HG03159 (cell line): ENCODE measurements at regions not wholly inside any gene's neighbourhood (a gene's known extent, or its start where the extent isn't known, plus 50 kb on each side); places are given as distances from the start of the nearest gene placed in this dataset.
"Not testable (repeated sequence)": the region's sequence is repeated elsewhere in the genome, so short reads cannot be mapped to it uniquely, and the experiment has no call there.

Experiments
- ATAC-seq: cut with Tn5 transposase; IDR thresholded peaks from one replicate; pipeline ENCODE4 v1.9.1; 2021; ENCODE audit warnings: mild to moderate bottlenecking, moderate library complexity; ENCODE audit not compliant: unreplicated experiment

GRCh38 chr7:97373736-97374135 is 256.2 kb downstream of the SDHAF3 start:
- no peak for ATAC-seq

GRCh38 chr7:97377713-97378112 is 260.2 kb downstream of the SDHAF3 start:
- ATAC-seq = no peak

GRCh38 chr7:97381815-97382554 is 264.5 kb downstream of the SDHAF3 start:
- no peak for ATAC-seq

GRCh38 chr7:97390052-97390451 is 272.6 kb downstream of the SDHAF3 start:
- no peak for ATAC-seq

GRCh38 chr7:97390915-97391593 is 273.6 kb downstream of the SDHAF3 start:
- no peak for ATAC-seq

GRCh38 chr7:97401398-97401797 is 283.9 kb downstream of the SDHAF3 start:
- ATAC-seq = no peak

- ATAC-seq = no peak
Observed at GRCh38 chr7:97405835-97406234, 288.3 kb downstream of the SDHAF3 start.

GRCh38 chr7:97407106-97407505 is 289.6 kb downstream of the SDHAF3 start:
- ATAC-seq = no peak

GRCh38 chr7:97409346-97409745 is 291.8 kb downstream of the SDHAF3 start:
- ATAC-seq = no peak

GRCh38 chr7:97418312-97418711 is 300.8 kb downstream of the SDHAF3 start:
- ATAC-seq = no peak

GRCh38 chr7:97419898-97420297 is 302.4 kb downstream of the SDHAF3 start:
- ATAC-seq = no peak

GRCh38 chr7:97421307-97421930 is 303.9 kb downstream of the SDHAF3 start:
- no peak for ATAC-seq

- ATAC-seq = no peak
Observed at GRCh38 chr7:97422046-97422445, 304.5 kb downstream of the SDHAF3 start.

- no peak for ATAC-seq
Observed at GRCh38 chr7:97430006-97430405, 301.9 kb upstream of the TAC1 start.

GRCh38 chr7:97439637-97440214 is 292.2 kb upstream of the TAC1 start:
- ATAC-seq = no peak

GRCh38 chr7:97446361-97446760 is 285.5 kb upstream of the TAC1 start:
- no peak for ATAC-seq

- not testable (repeated sequence) for ATAC-seq
Observed at GRCh38 chr7:97449448-97449847, 282.4 kb upstream of the TAC1 start.

- ATAC-seq = no peak
Observed at GRCh38 chr7:97450516-97450915, 281.4 kb upstream of the TAC1 start.

GRCh38 chr7:97454636-97455035 is 277.2 kb upstream of the TAC1 start:
- ATAC-seq = no peak

- no peak for ATAC-seq
Observed at GRCh38 chr7:97457054-97457453, 274.8 kb upstream of the TAC1 start.

- no peak for ATAC-seq
Observed at GRCh38 chr7:97460433-97460832, 271.5 kb upstream of the TAC1 start.

- no peak for ATAC-seq
Observed at GRCh38 chr7:97461596-97461995, 270.3 kb upstream of the TAC1 start.
